Thymus (tissue), 11 donors: ENCODE measurements at regions not wholly inside any gene's neighbourhood (a gene's known extent, or its start where the extent isn't known, plus 50 kb on each side); places are given as distances from the start of the nearest gene placed in this dataset.

Experiments used
- DNase-seq, 9 donors: peaks; one replicate each; pipeline ENCODE4 v3.0.0-alpha.2; 2013; ENCODE audit warnings: low spot score in 9 of 9, low read depth in 6 of 9, missing footprints in 1 of 9
- H3K27ac ChIP-seq, 2 donors: one replicate each; pipeline ENCODE4 v1.5.1; 2013; ENCODE audit warnings: control low read depth in 1 of 2, low read depth in 1 of 2, low read length in 1 of 2, mild to moderate bottlenecking in 1 of 2, moderate library complexity in 1 of 2
- H3K27me3 ChIP-seq, 2 donors: one replicate each; pipeline ENCODE4 v1.5.1; 2013; ENCODE audit warnings: low read length in 1 of 2; ENCODE audit not compliant: control insufficient read depth in 2 of 2, insufficient read depth in 1 of 2
- H3K36me3 ChIP-seq, 2 donors: one replicate each; pipeline ENCODE4 v1.5.1; 2013; ENCODE audit warnings: low read length in 1 of 2, mild to moderate bottlenecking in 1 of 2, moderate library complexity in 1 of 2; ENCODE audit not compliant: control insufficient read depth in 2 of 2, insufficient read depth in 2 of 2
- H3K4me1 ChIP-seq, 2 donors: one replicate each; pipeline ENCODE4 v1.5.1; 2013; ENCODE audit warnings: low read length in 2 of 2; ENCODE audit not compliant: control insufficient read depth in 2 of 2, insufficient read depth in 2 of 2
- H3K4me3 ChIP-seq, 2 donors: one replicate each; pipeline ENCODE4 v1.5.1; 2013; ENCODE audit warnings: low read length in 2 of 2, control low read depth in 1 of 2, mild to moderate bottlenecking in 1 of 2
- H3K9me3 ChIP-seq, 2 donors: one replicate each; pipeline ENCODE4 v1.5.1; 2013; ENCODE audit warnings: low read length in 1 of 2, mild to moderate bottlenecking in 1 of 2; ENCODE audit not compliant: control insufficient read depth in 2 of 2, insufficient read depth in 1 of 2
- WGBS: extraction: QIAGEN DNeasy Blood & Tissue Kit; methylation state at CpG from one replicate; pipeline ENCODE4 v1.1.7; 2013; 5-methylcytosine and 5-hydroxymethylcytosine counted together
- donor health status: healthy.

DNA sequence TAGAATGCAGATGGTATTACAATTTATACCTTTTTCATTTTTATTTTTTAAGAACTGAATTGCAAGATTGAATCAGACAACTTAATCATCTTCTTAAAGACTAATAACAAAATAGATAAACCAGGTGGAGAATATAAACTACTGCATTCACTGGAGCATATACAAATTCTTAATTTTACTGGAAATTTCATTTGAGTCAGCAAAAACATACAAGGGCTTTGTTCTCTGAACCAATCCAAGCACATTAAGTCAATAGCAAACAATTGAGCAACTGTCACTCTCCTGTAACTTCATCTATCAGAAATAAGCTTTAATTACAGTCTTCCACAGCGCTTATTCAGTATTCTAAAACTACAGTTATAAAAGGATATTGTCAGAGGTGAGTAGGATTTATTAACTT lies 167.4 kb upstream of the OBI1 start:
- 97% methylated on average over 1 of the region's 1 CpG for WGBS
- no peak for DNase-seq
- Histone ChIP-seq H3K4me3 (no peak overlapping the region), H3K27me3 (no peaks in the 10 kb centered on the region), H3K9me3 (no peaks in the 10 kb centered on the region), H3K27ac (no peak overlapping the region), H3K4me1 (no peaks in the 10 kb centered on the region), H3K36me3 (no peaks in the 10 kb centered on the region)

DNA sequence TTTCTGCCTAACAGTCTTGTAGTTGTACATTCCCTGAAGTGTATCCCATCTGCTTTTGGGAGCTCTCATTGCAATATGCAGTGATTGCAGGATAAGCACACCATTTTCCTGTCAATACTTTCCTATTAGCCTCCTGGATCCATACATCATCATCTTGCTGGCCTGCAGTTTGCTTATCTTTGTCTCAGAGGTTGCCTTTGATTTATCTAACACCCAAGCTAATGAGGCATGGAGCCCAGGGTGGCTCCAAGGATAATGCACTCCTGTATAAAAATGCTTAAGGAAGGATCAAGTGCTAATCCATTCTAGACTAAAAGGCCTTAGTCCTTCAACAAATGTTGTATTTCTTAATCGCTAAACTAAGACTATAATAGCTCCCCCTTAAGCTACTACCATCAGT lies 161.6 kb upstream of the OBI1 start:
- Histone ChIP-seq H3K27ac (no peak overlapping the region), H3K4me1 (no peaks in the 10 kb centered on the region), H3K9me3 (no peaks in the 10 kb centered on the region), H3K36me3 (no peaks in the 10 kb centered on the region), H3K27me3 (peaks cover 0 to 2% of the 10 kb centered on the region in 2 donors), H3K4me3 (no peak overlapping the region)
- 97% methylated on average over 1 of the region's 1 CpG for WGBS
- DNase-seq, result no peak

DNA sequence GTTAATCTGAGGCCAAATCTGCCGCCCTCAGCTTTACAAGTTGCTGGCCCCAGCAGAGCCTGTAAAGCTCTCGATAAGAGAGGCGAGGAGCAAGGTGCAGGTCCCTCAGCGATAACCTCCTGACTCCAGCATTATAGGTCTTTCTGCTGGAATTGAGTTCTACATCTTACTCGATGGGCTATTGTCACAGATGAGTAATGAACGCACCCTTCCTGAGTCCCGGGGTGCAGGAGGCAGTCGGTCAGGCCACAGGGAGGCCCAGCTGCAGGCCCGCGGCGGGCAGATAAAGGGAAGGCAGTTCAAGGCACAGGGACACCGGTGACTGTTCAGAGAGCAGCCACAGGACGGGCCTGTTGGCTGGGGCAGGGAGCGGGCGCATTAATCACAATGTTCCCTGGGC lies 157.6 kb upstream of the OBI1 start:
- Histone ChIP-seq H3K36me3 (no peaks in the 10 kb centered on the region), H3K4me1 (no peaks in the 10 kb centered on the region), H3K9me3 (no peaks in the 10 kb centered on the region), H3K27ac (no peak overlapping the region), H3K27me3 (peaks cover 0 to 2% of the 10 kb centered on the region in 2 donors), H3K4me3 (no peak overlapping the region)
- 85% methylated on average over 15 of the region's 15 CpGs for WGBS
- no peak for DNase-seq

DNA sequence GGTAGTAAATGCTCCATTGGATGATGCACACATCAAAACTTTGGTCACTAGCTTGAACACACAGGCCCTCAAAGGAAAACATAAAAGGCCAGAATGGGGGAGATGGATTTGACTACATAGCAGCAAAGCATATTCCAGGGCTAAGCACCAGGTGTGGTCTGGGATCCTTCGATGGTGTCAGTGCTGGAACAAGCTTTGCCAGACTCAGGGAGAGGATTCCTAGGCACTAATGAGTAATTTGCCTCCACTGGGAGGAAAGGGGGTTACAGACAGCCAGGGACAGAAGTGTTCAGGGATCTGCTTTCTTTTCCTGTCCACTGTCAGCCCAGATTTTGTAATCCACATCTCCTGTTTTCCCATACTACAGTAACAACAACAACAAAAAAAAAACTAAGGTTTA lies 157.2 kb upstream of the OBI1 start:
- WGBS, result 76% methylated on average over 1 of the region's 1 CpG
- no peak overlapping the region for H3K27ac ChIP-seq
- no peak for DNase-seq
- H3K9me3 ChIP-seq, result no peaks in the 10 kb centered on the region
- no peaks in the 10 kb centered on the region for H3K36me3 ChIP-seq
- H3K27me3 ChIP-seq, result peaks cover 0 to 2% of the 10 kb centered on the region in 2 donors
- no peak overlapping the region for H3K4me3 ChIP-seq
- no peaks in the 10 kb centered on the region for H3K4me1 ChIP-seq

DNA sequence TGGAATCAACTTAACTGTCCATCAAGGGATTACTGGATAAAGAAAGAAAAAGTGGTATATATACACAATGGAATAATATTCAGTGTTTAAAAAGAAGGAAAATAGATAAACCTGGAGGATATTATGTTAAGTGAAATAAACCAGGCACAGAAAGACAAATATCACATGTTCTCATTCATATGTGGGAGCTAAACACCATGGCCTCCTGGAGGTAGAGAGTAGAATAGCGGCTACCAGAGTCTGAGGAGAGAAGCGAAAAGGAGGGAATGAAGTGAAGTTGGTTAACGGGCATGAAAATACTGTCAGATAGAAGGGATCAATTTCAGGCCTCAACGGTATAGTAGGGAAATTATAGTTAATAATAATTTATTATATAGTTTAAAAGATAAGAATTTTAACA lies 147.5 kb upstream of the OBI1 start:
- H3K36me3 ChIP-seq, result no peaks in the 10 kb centered on the region
- no peak overlapping the region for H3K4me3 ChIP-seq
- H3K27me3 ChIP-seq, result no peaks in the 10 kb centered on the region
- no peak overlapping the region for H3K27ac ChIP-seq
- H3K4me1 ChIP-seq, result no peaks in the 10 kb centered on the region
- no peaks in the 10 kb centered on the region for H3K9me3 ChIP-seq
- no peak for DNase-seq
- WGBS, result 64% methylated on average over 4 of the region's 4 CpGs

DNA sequence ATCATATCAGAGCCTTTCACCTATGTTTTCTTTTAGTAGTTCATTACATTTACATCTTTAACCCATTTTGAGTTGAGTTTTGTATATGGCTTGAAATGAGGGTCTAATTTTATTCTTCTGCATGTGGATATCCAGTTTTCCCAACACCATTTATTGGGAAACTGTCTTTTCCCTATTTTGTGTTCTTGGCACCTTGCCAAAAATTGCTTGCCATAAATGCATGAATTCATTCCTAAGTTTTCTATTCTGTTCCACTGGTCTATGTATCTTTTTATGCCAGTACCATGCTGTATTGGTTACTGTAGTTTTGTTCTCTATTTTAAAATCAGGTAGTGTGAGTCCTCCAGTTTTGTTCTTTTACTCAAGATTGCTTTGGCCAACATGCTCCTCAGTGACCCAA lies 144.0 kb upstream of the OBI1 start:
- Histone ChIP-seq H3K36me3 (no peaks in the 10 kb centered on the region), H3K4me3 (no peak overlapping the region), H3K4me1 (no peaks in the 10 kb centered on the region), H3K27ac (no peak overlapping the region), H3K9me3 (no peaks in the 10 kb centered on the region), H3K27me3 (no peaks in the 10 kb centered on the region)
- DNase-seq, result no peak

DNA sequence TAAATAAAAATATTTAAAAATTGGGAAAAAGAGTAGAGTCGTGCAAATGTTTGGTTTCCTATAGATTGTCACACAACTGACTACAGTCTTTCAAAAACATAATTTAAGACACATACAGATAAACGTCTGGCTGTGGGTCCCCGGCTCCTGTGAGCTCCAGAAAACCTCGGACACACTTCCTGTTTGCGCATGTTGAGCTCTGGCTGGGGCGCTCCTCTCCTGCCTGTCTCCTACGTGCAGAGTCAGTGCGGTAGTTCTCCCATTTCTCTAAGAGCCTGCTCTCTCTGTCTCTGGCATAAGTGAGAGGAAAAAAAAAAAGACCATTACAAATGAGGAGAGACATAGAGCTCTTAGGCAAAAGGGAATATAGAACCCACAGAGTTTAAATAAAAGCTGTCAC lies 128.2 kb upstream of the OBI1 start:
- Histone ChIP-seq H3K27me3 (no peaks in the 10 kb centered on the region), H3K4me1 (no peaks in the 10 kb centered on the region), H3K27ac (no peak overlapping the region), H3K9me3 (no peaks in the 10 kb centered on the region), H3K36me3 (no peaks in the 10 kb centered on the region), H3K4me3 (no peak overlapping the region)
- DNase-seq, result peak in 3 of 9 donors; percentile 3 to 16 (median 7)
- 3% methylated on average over 8 of the region's 8 CpGs for WGBS

DNA sequence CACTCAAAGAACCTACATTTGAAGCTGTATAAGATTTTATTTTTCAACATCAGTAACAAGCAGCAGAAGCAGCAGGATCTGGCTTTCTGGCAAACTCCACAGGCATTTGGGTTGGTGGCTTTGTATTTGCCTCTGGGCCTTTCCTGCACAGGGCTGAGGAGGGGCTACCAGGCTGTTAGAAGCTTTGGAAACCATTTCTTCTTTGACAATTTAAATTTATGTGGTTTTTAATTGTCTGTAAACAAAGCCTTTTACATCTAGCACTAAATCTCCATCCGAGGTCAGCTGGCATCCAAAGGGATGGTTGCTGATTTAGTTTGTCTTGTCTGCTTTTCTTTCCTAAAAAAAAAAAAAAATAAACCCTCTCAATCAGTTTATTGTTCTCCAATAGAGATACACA lies 127.5 kb upstream of the OBI1 start:
- no peaks in the 10 kb centered on the region for H3K4me1 ChIP-seq
- H3K27me3 ChIP-seq, result no peaks in the 10 kb centered on the region
- no peaks in the 10 kb centered on the region for H3K36me3 ChIP-seq
- H3K27ac ChIP-seq, result no peak overlapping the region
- DNase-seq, result no peak
- no peaks in the 10 kb centered on the region for H3K9me3 ChIP-seq
- WGBS, result 88% methylated on average over 1 of the region's 1 CpG
- H3K4me3 ChIP-seq, result no peak overlapping the region

DNA sequence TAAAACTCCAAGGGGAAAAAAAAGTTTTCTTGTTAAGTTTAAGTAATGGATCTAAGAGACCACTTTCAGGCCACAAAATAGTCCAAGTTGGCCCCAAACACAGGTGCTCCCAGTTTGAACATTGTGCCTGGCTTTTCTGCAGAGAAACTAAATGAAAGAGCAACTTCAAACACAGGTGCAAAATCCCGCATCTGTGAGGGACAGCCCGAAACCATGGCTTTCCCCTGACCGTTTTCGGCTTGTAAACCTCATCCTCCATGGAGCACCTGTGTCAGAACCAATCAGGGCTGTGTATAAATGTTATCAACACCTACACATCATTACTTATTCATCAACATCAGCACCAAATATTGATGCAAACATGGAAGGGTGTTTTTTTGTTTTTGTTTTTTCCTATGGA lies 126.8 kb upstream of the OBI1 start:
- Histone ChIP-seq H3K27ac (no peak overlapping the region), H3K4me3 (no peak overlapping the region), H3K9me3 (no peaks in the 10 kb centered on the region), H3K27me3 (no peaks in the 10 kb centered on the region), H3K36me3 (no peaks in the 10 kb centered on the region), H3K4me1 (no peaks in the 10 kb centered on the region)
- DNase-seq, result no peak
- 95% methylated on average over 4 of the region's 4 CpGs for WGBS
